ENCODE measurements at regions not wholly inside any gene's neighbourhood (a gene's known extent, or its start where the extent isn't known, plus 50 kb on each side); places are given as distances from the start of the nearest gene placed in this dataset.

DNA sequence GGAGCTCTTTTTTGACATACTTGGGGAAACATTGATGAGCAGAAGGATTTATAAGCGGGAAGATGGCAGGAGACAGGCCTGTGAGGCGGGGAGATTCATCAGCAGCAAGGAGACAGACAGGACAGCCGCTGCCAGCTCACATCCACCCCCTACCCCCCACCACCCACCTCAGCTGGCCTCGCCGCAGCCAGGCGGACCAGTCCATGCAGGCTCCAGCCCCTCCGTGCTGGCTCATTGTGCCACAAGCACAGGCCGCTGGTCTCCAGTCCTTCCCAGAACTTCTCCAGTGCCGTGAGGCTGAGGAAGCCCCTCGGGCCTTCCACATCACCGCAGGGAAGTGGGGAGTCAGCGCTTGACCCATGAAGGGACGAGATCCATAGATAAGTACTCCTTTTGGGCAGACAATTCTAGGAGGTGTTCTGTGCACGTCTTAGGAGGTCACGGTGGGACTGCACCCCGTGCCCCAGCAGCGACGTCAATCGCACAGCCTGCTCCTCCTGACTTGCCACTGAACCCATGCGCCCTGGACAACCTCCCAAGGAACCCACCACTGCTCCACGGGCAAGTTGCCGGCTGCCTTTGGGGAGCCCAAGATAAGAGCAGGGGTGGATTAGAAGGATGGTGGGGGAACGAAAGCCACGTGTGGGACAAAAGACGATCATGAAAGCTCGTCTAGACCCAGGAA is 323.6 kb downstream of the C16orf95 start:
- TF ChIP-seq, protein P1, sequence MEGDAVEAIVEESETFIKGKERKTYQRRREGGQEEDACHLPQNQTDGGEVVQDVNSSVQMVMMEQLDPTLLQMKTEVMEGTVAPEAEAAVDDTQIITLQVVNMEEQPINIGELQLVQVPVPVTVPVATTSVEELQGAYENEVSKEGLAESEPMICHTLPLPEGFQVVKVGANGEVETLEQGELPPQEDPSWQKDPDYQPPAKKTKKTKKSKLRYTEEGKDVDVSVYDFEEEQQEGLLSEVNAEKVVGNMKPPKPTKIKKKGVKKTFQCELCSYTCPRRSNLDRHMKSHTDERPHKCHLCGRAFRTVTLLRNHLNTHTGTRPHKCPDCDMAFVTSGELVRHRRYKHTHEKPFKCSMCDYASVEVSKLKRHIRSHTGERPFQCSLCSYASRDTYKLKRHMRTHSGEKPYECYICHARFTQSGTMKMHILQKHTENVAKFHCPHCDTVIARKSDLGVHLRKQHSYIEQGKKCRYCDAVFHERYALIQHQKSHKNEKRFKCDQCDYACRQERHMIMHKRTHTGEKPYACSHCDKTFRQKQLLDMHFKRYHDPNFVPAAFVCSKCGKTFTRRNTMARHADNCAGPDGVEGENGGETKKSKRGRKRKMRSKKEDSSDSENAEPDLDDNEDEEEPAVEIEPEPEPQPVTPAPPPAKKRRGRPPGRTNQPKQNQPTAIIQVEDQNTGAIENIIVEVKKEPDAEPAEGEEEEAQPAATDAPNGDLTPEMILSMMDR (IDR thresholded peaks at IDR 0.05; ENCODE audit: insufficient read depth, low read depth, low read length) = no peak
- TF ChIP-seq EZH2 (IDR thresholded peaks at IDR 0.05; ENCODE audit: insufficient read depth, low read length) = no peak

Data from astrocyte (in vitro differentiated cells and primary cell).